ENCODE measurements at regions not wholly inside any gene's neighbourhood (a gene's known extent, or its start where the extent isn't known, plus 50 kb on each side); places are given as distances from the start of the nearest gene placed in this dataset.

- H3K79me2 ChIP-seq (ENCODE audit: insufficient read depth, low read length): no peaks in the 10 kb centered on the region
- H3K9ac ChIP-seq (ENCODE audit: insufficient read depth, low read length, poor library complexity, severe bottlenecking): no peak overlapping the region
- H3K4me3 ChIP-seq (replicated peaks in 1 of 3; ENCODE audit: low read depth in 2 of 3, low read length in 3 of 3): no peak overlapping the region
- no peaks in the 10 kb centered on the region for H4K20me1 ChIP-seq (ENCODE audit: insufficient read depth, low read length)
- Mint-ChIP-seq H3K27me3 (ENCODE audit: low read depth in 3 of 3) (peaks cover 4 to 20% (median 11%) of the 10 kb centered on the region in 3 donors), H3K9me3 (peaks cover 11 to 22% (median 16%) of the 10 kb centered on the region in 7 donors), H3K4me3 (no peak overlapping the region), H3K4me1 (no peaks in the 10 kb centered on the region), H3K36me3 (no peaks in the 10 kb centered on the region), H3K27ac (no peak overlapping the region)
- intact Hi-C loops (cut with micrococcal nuclease): no loop called here
- no peak overlapping the region for H3K27ac ChIP-seq (ENCODE audit: low read depth in 1 of 2, low read length in 2 of 2)
- no peak overlapping the region for H3K4me2 ChIP-seq (replicated peaks; ENCODE audit: extremely low read depth, low read length, poor library complexity, severe bottlenecking)
- no peaks in the 10 kb centered on the region for H3K27me3 ChIP-seq (ENCODE audit: control insufficient read depth in 2 of 2, insufficient read depth in 2 of 2, low read length in 2 of 2)
- no peaks in the 10 kb centered on the region for H3K4me1 ChIP-seq (ENCODE audit: control insufficient read depth in 1 of 2, insufficient read depth in 2 of 2, low read length in 2 of 2)
- no peak overlapping the region for H2AFZ ChIP-seq (ENCODE audit: insufficient read depth, low read depth, low read length, poor library complexity, severe bottlenecking)
- no peak for DNase-seq
- H3K9me3 ChIP-seq (replicated peaks in 1 of 2; ENCODE audit: control insufficient read depth in 1 of 2, insufficient read depth in 1 of 2, low read length in 2 of 2): peaks cover 15 to 21% of the 10 kb centered on the region in 2 donors
- no peaks in the 10 kb centered on the region for H3K36me3 ChIP-seq (replicated peaks in 1 of 2; ENCODE audit: control insufficient read depth in 1 of 2, insufficient read depth in 2 of 2, low read length in 2 of 2)
- no CpG with 5 or more reads among the region's 4 CpGs for WGBS (ENCODE audit: insufficient coverage)
- TF ChIP-seq CTCF (IDR thresholded peaks at IDR 0.05): no peak
Observed at GRCh38 chr2:240271716-240272341, 131.4 kb upstream of the OTOS start.

DNA sequence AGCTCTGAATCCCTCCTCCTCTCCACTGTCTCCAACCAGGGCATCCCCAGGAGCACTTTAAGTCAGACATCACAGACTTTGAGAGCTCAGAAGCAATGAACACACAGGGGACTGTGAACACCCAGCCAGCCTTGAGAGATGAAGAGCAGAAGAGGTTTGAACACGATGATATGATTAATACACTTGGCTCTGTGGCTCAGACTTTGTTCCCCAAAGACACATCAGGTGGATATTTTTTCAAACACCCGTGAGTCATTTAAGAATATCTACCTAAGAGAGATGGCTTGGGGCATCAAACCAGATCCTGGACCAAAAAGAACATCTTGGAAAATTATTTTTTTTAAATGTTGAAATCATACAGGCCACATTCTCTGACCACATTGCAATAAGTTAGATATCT is 134.9 kb upstream of the OTOS start:
- Histone ChIP-seq H3K79me2 (ENCODE audit: insufficient read depth, low read length) (no peaks in the 10 kb centered on the region), H3K4me2 (replicated peaks; ENCODE audit: extremely low read depth, low read length, poor library complexity, severe bottlenecking) (no peak overlapping the region), H3K36me3 (replicated peaks in 1 of 2; ENCODE audit: control insufficient read depth in 1 of 2, insufficient read depth in 2 of 2, low read length in 2 of 2) (no peaks in the 10 kb centered on the region), H3K27me3 (ENCODE audit: control insufficient read depth in 2 of 2, insufficient read depth in 2 of 2, low read length in 2 of 2) (peaks cover 0 to 2% of the 10 kb centered on the region in 2 donors), H4K20me1 (ENCODE audit: insufficient read depth, low read length) (no peaks in the 10 kb centered on the region), H3K9me3 (replicated peaks in 1 of 2; ENCODE audit: control insufficient read depth in 1 of 2, insufficient read depth in 1 of 2, low read length in 2 of 2) (peaks cover 4 to 21% of the 10 kb centered on the region in 2 donors), H3K27ac (ENCODE audit: low read depth in 1 of 2, low read length in 2 of 2) (no peak overlapping the region), H3K9ac (ENCODE audit: insufficient read depth, low read length, poor library complexity, severe bottlenecking) (no peak overlapping the region), H3K4me1 (ENCODE audit: control insufficient read depth in 1 of 2, insufficient read depth in 2 of 2, low read length in 2 of 2) (no peaks in the 10 kb centered on the region), H3K4me3 (replicated peaks in 1 of 3; ENCODE audit: low read depth in 2 of 3, low read length in 3 of 3) (no peak overlapping the region), H2AFZ (ENCODE audit: insufficient read depth, low read depth, low read length, poor library complexity, severe bottlenecking) (no peak overlapping the region)
- Mint-ChIP-seq H3K27ac (no peak overlapping the region), H3K9me3 (peaks cover 8 to 14% (median 12%) of the 10 kb centered on the region in 7 donors), H3K27me3 (ENCODE audit: low read depth in 3 of 3) (peaks cover 5 to 19% (median 16%) of the 10 kb centered on the region in 3 donors), H3K36me3 (no peaks in the 10 kb centered on the region), H3K4me1 (no peaks in the 10 kb centered on the region), H3K4me3 (no peak overlapping the region)
- no peak for TF ChIP-seq CTCF (IDR thresholded peaks at IDR 0.05)
- 100% methylated on average over 1 of the region's 2 CpGs for WGBS (ENCODE audit: insufficient coverage)
- DNase-seq: no peak
- intact Hi-C loops (cut with micrococcal nuclease): no loop called here

Data from CD14-positive monocyte (primary cell).